Glomerular visceral epithelial cell (primary cell): ENCODE measurements at regions not wholly inside any gene's neighbourhood (a gene's known extent, or its start where the extent isn't known, plus 50 kb on each side); places are given as distances from the start of the nearest gene placed in this dataset.
A peak's percentile ranks its signal among the peaks of the same experiment; 100 is the strongest.

Source experiments
- DNase-seq: peaks from one replicate; pipeline ENCODE4 v3.0.0-alpha.2; 2016; ENCODE audit errors: extremely low spot score

DNA sequence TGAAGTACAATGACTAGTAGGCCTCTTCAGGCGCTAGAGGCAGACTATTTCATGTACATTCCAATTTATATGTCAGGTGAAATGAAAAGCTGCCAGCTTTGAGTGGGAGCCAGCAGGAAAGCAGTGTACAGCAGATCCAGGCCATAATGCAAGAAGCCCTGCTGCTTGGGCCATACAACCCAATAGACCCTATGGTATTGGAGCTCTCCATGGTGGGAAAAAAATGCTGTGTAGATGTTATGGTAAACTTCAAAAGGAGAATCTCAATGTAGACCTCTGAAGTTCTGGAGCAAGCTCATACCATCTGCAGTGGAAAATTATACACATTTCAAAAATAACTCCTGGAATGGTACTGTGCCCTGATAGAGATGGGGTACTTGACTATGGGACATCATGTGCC is 71.5 kb upstream of the CD82 start:
- no peak for DNase-seq

DNA sequence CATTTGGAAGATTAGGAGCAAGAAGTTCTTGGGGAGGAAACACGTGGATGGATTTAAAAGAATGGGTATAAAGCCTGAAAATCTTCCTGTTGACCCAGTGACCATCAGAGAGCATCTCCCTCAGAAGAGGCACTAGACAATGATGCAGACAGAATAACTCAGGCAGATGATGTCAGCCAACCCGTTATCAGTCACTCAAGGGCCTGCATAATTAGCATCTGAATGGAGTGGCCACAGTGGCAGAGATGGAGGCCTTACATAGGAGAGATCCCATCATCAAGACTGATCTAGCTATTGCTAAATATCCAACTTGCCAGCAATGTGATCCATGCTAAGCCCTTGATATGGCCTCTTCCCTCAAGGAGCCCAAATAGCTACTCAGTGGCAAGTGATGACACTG is 70.7 kb upstream of the CD82 start:
- no peak for DNase-seq

DNA sequence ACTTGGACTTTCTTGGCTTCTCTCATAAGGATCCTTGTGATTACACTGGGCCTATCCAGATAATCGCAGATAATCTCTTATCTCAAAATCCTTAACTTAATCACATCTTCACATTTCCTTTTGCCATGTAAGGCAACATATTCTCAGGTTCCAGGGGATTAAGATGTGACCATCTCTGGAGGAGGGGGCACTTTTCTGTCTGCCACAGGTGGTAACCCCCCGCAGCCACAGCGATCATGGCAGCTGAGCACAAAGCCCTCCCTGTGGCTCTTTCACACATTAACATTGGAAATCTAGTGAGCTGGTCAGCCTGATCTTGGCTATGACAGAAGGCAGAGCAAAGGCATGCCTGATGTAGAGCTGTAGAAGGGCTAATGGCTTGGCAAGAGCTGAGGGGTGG is 69.1 kb upstream of the CD82 start:
- no peak for DNase-seq

DNA sequence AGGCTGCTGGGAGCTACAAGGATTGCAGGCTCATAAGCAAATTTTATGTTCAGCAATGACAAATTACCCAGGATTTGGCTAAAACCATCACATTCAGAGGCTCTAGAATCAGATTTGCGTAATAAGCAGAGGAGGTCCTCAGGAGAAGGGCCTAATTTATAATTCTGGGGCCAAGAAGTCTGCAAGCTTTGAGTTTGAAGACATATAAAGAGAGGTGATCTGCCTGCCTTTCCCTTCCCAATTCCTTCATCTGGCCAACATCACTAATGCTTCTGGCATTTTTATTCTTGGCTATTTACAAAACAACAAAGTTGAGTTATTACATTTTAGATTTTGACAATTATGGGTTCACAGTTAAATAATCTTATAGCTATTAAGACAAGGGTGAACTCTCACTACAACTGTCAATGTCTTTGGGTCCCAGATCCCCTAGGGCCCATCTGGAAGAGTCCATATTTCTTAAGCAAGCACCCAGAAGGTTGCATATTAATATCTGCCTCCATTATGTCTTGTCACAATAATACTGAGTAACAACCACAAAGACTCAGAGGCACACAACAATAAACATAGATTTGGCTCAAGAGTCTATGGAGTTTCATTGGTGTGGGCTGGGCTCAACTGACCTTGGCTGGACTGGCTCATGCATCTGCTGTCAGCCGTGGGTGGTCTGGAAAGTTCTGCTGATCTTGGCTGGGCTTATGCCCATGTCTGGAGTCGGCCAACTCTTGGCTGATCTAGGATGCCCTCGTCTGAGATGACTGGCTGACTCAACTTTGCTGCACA is 67.2 kb upstream of the CD82 start:
- no peak for DNase-seq

DNA sequence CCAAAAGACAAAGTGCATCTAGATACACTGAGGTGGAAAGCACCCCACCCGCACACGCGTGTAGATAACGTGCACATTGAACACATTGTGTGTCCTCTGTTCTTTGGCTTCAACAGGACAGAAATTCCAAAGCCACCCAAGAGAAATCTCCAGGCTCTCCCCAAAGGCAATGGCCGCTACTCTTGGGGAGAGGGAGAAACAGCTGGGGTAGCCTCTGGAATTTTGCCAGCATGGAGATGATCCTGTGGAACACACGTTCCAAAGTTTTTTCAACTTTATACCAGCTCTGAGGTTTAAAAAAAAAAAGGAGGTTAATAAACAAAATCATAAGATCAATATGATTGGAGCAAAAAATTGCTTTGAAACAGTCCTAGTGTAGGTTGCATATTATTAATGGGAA is 63.0 kb upstream of the CD82 start:
- no peak for DNase-seq

DNA sequence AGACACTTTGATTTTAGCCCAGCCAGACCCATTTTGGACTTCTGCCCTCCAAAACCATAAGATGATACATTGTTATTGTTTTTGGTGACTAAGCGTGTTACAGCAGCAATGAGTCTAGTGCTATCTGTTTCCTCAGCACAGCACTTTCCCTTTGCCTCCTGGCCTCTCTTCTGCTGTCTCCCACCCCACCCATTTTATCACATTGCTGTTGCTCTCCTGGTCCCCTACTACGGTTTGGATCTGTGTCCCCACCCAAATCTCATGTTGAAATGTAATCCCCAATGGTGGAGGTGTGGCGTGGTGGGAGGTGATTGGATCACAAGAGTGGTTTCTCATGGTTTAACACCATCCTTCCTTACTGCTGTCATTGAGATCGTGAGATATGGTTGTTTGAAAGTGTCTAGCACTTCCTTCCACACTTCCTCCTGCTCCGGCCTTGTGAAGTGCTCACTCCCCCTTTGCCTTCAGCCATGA is 59.8 kb upstream of the CD82 start:
- peak; percentile 20 for DNase-seq

DNA sequence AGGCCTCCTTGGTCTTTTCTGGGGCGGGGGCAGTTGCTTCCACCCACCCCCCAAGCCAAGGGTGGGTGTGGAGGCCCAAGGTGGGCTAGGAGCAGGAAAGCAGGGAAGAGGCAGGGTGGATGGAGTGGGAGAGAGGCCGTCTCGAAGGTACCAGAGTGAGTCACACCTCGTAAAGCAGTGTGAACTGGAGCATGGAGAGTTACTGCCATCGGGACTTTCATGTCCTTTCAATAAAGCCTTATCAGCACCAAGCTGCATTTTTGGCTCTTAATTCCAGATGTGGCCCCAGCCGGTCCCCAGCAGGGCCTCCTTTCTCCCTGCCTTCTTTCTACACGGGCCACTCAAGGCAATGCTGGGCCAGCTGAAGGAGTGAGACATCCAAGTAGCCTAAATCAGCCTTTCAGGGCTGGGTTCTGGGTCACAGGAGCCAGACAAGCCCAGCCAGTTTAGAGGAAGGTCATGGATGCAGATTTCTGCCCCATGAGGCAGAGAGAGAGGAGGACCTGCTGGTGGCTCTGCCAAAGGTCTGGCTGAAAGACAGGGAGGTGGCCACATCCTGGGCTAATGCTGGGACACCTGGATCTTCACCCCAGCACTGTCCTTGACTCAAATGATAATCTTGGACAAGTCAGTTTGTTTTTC is 59.0 kb upstream of the CD82 start:
- peak; percentile 24 for DNase-seq

DNA sequence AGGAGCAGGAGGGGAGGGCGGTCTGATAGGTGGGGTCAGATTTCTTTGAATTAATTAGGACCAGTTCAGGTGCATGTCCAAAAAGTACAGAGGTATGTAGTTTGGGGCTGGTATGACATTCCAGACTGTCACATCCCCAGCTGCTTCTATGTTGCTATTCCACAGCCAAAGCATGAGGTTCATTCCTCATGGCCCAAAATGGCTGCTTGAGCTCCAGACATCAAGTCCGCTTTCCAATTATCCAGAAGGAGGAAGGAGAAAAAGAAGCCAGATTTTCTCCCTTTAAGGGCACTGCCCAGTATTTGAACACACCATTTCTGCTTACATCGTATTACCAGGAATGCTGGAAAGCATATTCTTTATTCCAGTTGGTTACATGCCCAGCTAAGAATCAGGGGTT is 58.0 kb upstream of the CD82 start:
- no peak for DNase-seq

DNA sequence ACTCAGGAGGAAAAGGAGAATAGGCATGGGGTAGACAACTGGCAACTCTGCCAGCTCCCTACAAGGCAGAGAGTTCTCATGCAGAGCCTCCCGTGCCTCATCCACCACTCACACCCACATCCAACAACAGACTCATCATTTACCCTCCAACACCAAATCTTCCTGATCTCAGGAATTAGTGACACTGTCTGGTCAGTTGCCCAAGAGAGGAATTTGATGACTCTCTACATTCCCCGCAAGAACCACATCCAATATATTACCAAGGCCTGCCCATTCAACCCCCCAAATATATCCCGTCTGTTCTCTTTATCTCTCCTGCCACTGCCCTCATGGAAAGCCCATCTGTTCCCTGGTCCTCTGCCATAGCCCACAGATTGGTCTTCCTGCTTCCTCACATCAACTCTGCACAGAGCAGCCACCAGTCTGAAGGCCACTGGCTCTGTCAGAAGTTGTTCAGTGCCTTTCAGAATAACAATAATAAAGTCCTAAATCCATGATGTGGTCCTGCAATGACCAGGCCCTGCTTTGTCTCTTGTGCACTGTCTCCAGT is 57.5 kb upstream of the CD82 start:
- DNase-seq = no peak

DNA sequence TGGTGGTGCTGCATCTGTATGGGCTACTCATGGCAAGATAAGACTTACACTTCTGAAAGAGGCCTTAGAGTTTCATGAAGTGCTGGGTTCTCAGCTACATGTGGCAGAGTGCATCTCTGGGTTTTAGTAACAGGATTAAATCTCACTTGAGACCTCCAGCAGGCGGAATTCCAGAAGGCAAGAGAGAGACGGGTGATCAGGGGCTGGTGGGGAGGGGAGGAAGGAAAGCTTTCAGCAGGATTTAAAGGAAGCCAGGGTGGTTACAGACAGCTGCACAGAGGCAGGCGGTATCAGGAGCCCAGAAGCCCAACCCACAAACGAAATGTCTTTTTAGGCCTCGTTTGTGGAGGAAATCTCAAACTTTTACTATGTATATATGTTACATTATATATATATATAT is 56.2 kb upstream of the CD82 start:
- no peak for DNase-seq

DNA sequence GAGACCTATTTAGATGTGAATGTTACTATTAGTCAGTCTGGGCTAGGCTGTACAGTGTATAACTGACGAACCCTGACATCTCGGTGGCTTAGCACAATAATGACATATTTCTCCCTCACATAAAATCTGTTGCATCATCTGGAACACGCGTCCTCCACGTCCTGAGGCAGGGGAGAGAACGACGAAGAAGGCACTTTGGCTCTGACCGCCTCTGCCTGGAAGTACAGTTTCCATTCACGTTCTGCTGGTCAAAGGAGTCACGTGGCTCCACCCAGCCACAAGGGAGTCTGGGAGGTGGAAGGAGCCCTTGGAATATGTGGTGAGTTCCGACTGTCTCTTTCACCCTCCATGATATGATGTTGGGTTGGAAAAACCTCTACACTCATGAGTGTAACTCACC is 55.1 kb upstream of the CD82 start:
- no peak for DNase-seq

DNA sequence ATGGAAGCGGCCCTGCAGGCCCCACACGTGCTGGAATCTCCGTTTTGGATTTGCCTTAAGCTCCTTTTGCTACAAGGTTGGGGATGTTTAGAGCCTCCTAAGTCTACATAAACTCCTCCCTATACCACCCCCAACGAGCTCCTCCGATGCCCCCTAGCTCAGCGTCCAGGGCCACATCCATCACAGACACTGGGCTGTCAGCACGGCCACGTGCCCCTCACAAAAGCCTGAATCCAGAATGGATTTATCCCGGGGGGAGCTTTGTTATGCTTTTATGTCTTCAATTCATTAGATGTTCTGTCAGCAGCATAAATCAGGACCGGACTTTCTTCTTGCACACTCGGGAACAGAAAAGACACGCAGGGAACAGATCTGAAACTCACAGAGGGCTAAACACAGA is 52.6 kb upstream of the CD82 start:
- DNase-seq = no peak

DNA sequence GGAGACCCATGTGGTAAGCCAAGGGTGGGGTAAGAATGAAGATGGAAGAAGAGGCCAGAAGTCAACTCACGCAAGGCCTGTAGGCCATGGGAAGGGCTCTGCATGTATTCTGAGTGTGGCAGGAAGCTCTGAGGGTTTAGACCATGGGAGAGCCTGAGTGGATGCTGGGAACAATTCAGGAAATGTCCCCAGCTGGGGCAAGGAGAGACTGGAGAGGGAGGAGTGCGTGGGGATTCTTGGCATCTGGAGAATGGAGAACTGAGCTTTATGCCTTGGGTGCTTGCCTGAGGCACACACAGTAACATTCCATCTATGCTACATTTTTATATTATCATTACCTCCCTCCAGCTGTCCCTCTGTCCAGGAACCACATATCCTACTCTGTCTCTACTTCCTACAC is 50.4 kb upstream of the CD82 start:
- no peak for DNase-seq
